NT2/D1 (cell line): ENCODE measurements at regions not wholly inside any gene's neighbourhood (a gene's known extent, or its start where the extent isn't known, plus 50 kb on each side); places are given as distances from the start of the nearest gene placed in this dataset.
"Not testable (repeated sequence)": the region's sequence is repeated elsewhere in the genome, so short reads cannot be mapped to it uniquely, and the experiment has no call there.

Experiments used
- DNase-seq: peaks from one replicate; pipeline ENCODE4 v3.0.0-alpha.2; 2011; ENCODE audit warnings: low read depth, low spot score
- H3K27me3 ChIP-seq: 2 replicates; pipeline ENCODE4 v1.6.0; 2011; ENCODE audit warnings: mild to moderate bottlenecking; ENCODE audit not compliant: insufficient read length, insufficient read depth
- H3K36me3 ChIP-seq: 2 replicates; pipeline ENCODE4 v1.6.1; 2011; ENCODE audit warnings: mild to moderate bottlenecking, low read length, mixed read lengths; ENCODE audit not compliant: insufficient read depth, insufficient read length
- H3K4me1 ChIP-seq: 2 replicates; pipeline ENCODE4 v1.5.1; 2011; ENCODE audit not compliant: insufficient read depth, insufficient read length
- H3K4me3 ChIP-seq: 2 replicates; pipeline ENCODE4 v1.5.1; 2011; ENCODE audit warnings: low read depth; ENCODE audit not compliant: insufficient read length
- H3K9ac ChIP-seq: 2 replicates; pipeline ENCODE4 v1.6.0; 2011; ENCODE audit warnings: low read depth; ENCODE audit not compliant: insufficient read length
- H3K9me3 ChIP-seq: 2 replicates; pipeline ENCODE4 v1.5.1; 2011; ENCODE audit warnings: mild to moderate bottlenecking, low read length; ENCODE audit not compliant: insufficient read depth
- SUZ12 ChIP-seq: IDR thresholded peaks from 2 replicates; pipeline ENCODE4 v1.6.1; 2011; ENCODE audit not compliant: insufficient read length, insufficient read depth; ENCODE audit errors: extremely low read depth
- YY1 ChIP-seq: IDR thresholded peaks from 2 replicates; pipeline ENCODE4 v1.6.1; 2011; ENCODE audit not compliant: insufficient read length, insufficient read depth
- ZNF274 ChIP-seq: IDR thresholded peaks from 2 replicates; pipeline ENCODE4 v1.6.1; 2011; ENCODE audit warnings: mild to moderate bottlenecking, low read depth, low read length

GRCh38 chr6:155771822-155772221 lies 316.2 kb upstream of the NOX3 start:
- Histone ChIP-seq H3K27me3 (no peaks in the 10 kb centered on the region), H3K36me3 (no peaks in the 10 kb centered on the region), H3K4me1 (no peaks in the 10 kb centered on the region), H3K9ac (no peak overlapping the region), H3K9me3 (no peaks in the 10 kb centered on the region; the same call in 1 of the 2 replicates), H3K4me3 (no peak overlapping the region)
- DNase-seq = no peak
- TF ChIP-seq YY1 (no peak), SUZ12 (no peak)

DNA sequence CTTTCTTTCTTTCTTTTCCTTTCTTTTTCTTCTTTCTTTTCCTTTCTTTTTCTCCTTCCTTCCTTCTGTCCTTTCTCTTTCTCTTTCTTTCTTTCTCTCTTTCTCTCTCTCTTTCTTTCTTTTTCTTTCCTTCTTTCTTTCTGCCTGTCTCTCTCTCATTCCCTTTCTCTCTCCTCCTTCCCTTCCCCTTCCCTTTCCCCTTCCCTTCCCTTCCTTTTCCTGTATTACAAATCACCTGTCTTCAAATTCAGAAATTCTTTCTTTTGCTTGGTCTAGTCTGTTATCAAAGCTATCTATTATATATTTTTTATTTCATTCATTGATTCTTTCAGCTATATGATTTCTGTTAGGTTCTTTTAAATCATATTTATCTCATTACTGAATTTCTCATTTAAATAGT lies 315.2 kb upstream of the NOX3 start:
- no peaks in the 10 kb centered on the region for H3K4me1 ChIP-seq
- DNase-seq = no peak

DNA sequence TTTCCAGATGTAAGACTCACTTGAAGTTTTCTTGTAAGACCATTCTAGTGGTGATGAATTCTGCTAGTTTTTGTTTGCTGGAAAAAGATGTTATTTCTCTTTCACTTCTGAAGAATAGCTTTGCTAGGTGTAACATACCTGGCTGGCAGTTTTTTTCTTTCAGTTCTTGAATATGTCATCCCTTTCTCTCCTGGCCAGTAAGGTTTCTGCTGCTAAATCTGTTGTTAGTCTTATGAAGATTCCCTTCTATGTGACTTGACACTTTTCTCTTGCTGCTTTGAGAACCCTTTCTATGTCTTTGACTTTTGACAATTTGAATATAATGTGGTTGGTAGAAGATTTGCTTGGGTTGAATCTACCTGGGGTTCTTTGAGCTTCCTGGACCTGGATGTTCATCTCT lies 314.7 kb upstream of the NOX3 start:
- TF ChIP-seq SUZ12 = no peak
- no peak for TF ChIP-seq YY1
- no peak for TF ChIP-seq ZNF274
- Histone ChIP-seq H3K9ac (no peak overlapping the region), H3K4me3 (no peak overlapping the region), H3K36me3 (no peaks in the 10 kb centered on the region), H3K27me3 (no peaks in the 10 kb centered on the region), H3K4me1 (no peaks in the 10 kb centered on the region), H3K9me3 (no peaks in the 10 kb centered on the region; the same call in 1 of the 2 replicates)
- no peak for DNase-seq

More for the DNA sequence above, 315.2 kb upstream of the NOX3 start:
- H3K9ac ChIP-seq = no peak overlapping the region
- TF ChIP-seq SUZ12 = no peak
- no peak for TF ChIP-seq ZNF274
- TF ChIP-seq YY1 = no peak
- H3K9me3 ChIP-seq = no peaks in the 10 kb centered on the region; the same call in 1 of the 2 replicates
- no peaks in the 10 kb centered on the region for H3K27me3 ChIP-seq
- no peak overlapping the region for H3K4me3 ChIP-seq
- H3K36me3 ChIP-seq = no peaks in the 10 kb centered on the region

GRCh38 chr6:155765275-155766194 lies 309.9 kb upstream of the NOX3 start:
- Histone ChIP-seq H3K4me3 (no peak overlapping the region), H3K9ac (no peak overlapping the region), H3K27me3 (no peaks in the 10 kb centered on the region), H3K9me3 (no peaks in the 10 kb centered on the region; the same call in 1 of the 2 replicates), H3K4me1 (no peaks in the 10 kb centered on the region), H3K36me3 (no peaks in the 10 kb centered on the region)
- no peak for DNase-seq
- TF ChIP-seq YY1 (no peak), SUZ12 (no peak), ZNF274 (no peak)

- DNase-seq = no peak
- TF ChIP-seq ZNF274 (no peak), SUZ12 (no peak), YY1 (no peak)
- no peak overlapping the region for H3K9ac ChIP-seq
- no peaks in the 10 kb centered on the region for H3K36me3 ChIP-seq
- H3K27me3 ChIP-seq = no peaks in the 10 kb centered on the region
- H3K4me3 ChIP-seq = no peak overlapping the region
- no peaks in the 10 kb centered on the region for H3K9me3 ChIP-seq
- no peaks in the 10 kb centered on the region for H3K4me1 ChIP-seq
Observed at GRCh38 chr6:155762649-155763048, 307.0 kb upstream of the NOX3 start.

DNA sequence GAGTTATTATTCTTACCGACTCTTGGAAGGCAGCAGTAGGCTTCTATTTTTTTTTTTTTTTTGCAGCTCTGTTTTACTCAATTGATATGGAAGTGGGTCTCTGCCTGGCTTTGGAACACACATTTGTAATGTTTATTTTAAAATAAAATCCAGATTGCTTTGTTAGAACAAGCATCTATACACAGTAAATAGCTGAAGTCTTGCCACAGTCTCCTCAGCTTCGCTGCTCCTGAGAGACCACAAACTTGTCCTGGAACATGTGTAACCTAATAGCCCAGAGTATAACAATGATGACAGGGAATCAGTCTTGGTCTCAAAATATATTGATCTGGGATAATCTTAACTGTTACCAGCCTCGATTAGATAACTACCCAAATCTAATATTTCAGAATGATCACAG lies 299.8 kb upstream of the NOX3 start:
- no peak for TF ChIP-seq ZNF274
- no peak for TF ChIP-seq SUZ12
- TF ChIP-seq YY1 = no peak
- no peak for DNase-seq
- H3K36me3 ChIP-seq = no peaks in the 10 kb centered on the region

DNA sequence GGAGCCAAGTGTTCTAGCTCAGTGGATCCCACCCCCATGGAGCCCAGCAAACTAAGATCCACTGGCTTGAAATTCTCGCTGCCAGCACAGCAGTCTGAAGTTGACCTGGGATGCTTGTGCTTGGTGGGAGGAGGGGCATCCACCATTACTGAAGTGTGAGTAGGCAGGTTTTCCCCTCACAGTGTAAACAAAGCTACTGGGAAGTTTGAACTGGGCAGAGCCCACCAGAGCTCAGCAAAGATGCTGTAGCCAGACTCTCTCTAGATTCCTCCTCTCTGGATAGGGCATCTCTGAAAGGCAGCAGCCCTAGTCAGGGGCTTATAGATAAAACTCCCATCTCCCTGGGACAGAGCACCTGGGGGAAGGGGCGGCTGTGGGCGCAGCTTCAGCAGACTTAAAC lies 293.1 kb upstream of the NOX3 start:
- not testable (repeated sequence) for H3K9ac ChIP-seq, H3K9me3 ChIP-seq, H3K4me1 ChIP-seq, H3K4me3 ChIP-seq, DNase-seq, H3K36me3 ChIP-seq, H3K27me3 ChIP-seq

More for the DNA sequence above, 299.8 kb upstream of the NOX3 start:
- Histone ChIP-seq H3K27me3 (no peaks in the 10 kb centered on the region), H3K9ac (no peak overlapping the region), H3K9me3 (no peaks in the 10 kb centered on the region), H3K4me1 (no peaks in the 10 kb centered on the region), H3K4me3 (no peak overlapping the region)
